Fibroblast of lung (primary cell): ENCODE measurements at regions not wholly inside any gene's neighbourhood (a gene's known extent, or its start where the extent isn't known, plus 50 kb on each side); places are given as distances from the start of the nearest gene placed in this dataset.

Experiments
- EZH2 ChIP-seq: IDR thresholded peaks from 2 replicates; pipeline ENCODE4 v1.5.1; 2012; ENCODE audit warnings: low read length, control low read depth, mild to moderate bottlenecking; ENCODE audit errors: missing control alignments
- TF ChIP-seq, protein P1 (sequence below), 2 donors: IDR thresholded peaks in 1 of 2; conservative IDR thresholded peaks in 1 of 2; 1 replicate in 1 of 2; 2 replicates in 1 of 2; pipeline ENCODE4 v1.5.1; 2011 to 2012; ENCODE audit warnings: low read length in 2 of 2, control low read depth in 1 of 2, inconsistent platforms in 1 of 2, low read depth in 1 of 2, mild to moderate bottlenecking in 1 of 2

DNA sequence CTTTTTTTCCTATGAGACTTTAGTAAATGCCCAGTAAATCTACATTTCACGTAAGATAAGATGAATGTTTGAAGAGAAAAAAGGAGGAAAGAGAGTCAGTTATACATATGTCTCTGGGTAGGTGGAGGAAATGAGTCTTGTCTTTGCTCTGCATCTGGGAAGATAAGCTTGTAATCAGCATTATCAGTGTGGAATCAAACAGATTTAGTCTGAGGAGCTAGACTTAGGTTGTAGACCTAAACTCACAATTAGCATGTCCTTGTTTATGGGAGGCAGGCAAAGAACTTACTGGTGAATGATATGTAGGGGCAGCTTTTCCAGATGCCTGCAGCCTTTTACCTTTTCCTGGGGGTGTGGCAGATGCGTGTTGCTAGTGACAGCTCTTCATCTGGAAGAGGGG lies 962.3 kb downstream of the TBC1D22A start:
- TF ChIP-seq, protein P1, sequence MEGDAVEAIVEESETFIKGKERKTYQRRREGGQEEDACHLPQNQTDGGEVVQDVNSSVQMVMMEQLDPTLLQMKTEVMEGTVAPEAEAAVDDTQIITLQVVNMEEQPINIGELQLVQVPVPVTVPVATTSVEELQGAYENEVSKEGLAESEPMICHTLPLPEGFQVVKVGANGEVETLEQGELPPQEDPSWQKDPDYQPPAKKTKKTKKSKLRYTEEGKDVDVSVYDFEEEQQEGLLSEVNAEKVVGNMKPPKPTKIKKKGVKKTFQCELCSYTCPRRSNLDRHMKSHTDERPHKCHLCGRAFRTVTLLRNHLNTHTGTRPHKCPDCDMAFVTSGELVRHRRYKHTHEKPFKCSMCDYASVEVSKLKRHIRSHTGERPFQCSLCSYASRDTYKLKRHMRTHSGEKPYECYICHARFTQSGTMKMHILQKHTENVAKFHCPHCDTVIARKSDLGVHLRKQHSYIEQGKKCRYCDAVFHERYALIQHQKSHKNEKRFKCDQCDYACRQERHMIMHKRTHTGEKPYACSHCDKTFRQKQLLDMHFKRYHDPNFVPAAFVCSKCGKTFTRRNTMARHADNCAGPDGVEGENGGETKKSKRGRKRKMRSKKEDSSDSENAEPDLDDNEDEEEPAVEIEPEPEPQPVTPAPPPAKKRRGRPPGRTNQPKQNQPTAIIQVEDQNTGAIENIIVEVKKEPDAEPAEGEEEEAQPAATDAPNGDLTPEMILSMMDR (conservative IDR thresholded peaks at IDR 0.05 in 1 of 2, IDR thresholded peaks at IDR 0.05 in 1 of 2; ENCODE audit: low read depth in 1 of 2, low read length in 2 of 2), result no peak
- no peak for TF ChIP-seq EZH2
